ENCODE measurements at regions not wholly inside any gene's neighbourhood (a gene's known extent, or its start where the extent isn't known, plus 50 kb on each side); places are given as distances from the start of the nearest gene placed in this dataset.

GRCh38 chr6:120279466-120280167 lies 930.1 kb upstream of the MAN1A1 start:
- Histone ChIP-seq H3K27ac (ENCODE audit: extremely low read depth, low read depth, low read length) (no peak overlapping the region), H3K4me1 (ENCODE audit: control insufficient read depth, insufficient read depth, low read length) (no peaks in the 10 kb centered on the region), H3K9me3 (ENCODE audit: control insufficient read depth, insufficient read depth, low read depth, low read length) (no peaks in the 10 kb centered on the region), H3K36me3 (ENCODE audit: control insufficient read depth in 2 of 2, insufficient read depth in 1 of 2, low read length in 2 of 2) (no peaks in the 10 kb centered on the region), H3K4me3 (ENCODE audit: low read depth, low read length) (no peak overlapping the region)
- POLR2A ChIA-PET, result no interaction called here
- CTCF ChIA-PET, result no interaction called here
- TF ChIP-seq ZNF768 (tag by site-specific recombination; IDR thresholded peaks at IDR 0.05) (no peak), ZNF48 (tag by site-specific recombination; IDR thresholded peaks at IDR 0.05) (no peak), ZNF132 (tag by site-specific recombination; IDR thresholded peaks at IDR 0.05; ENCODE audit: borderline replicate concordance) (no peak), ZBTB7A (tag by site-specific recombination; IDR thresholded peaks at IDR 0.05; ENCODE audit: low read depth) (no peak), ZNF366 (tag by site-specific recombination; conservative IDR thresholded peaks at IDR 0.05) (no peak), MZF1 (tag by site-specific recombination; IDR thresholded peaks at IDR 0.05; ENCODE audit: borderline replicate concordance) (no peak), ZNF354C (tag by site-specific recombination; IDR thresholded peaks at IDR 0.05; ENCODE audit: borderline replicate concordance, low read depth) (no peak), ZNF341 (tag by site-specific recombination; IDR thresholded peaks at IDR 0.05; ENCODE audit: low read depth) (no peak), ZNF629 (tag by site-specific recombination; IDR thresholded peaks at IDR 0.05) (no peak), RBAK (tag by site-specific recombination; IDR thresholded peaks at IDR 0.05) (no peak), ZNF513 (tag by site-specific recombination; IDR thresholded peaks at IDR 0.05) (no peak), ZNF2 (tag by site-specific recombination; IDR thresholded peaks at IDR 0.05) (no peak), ZNF521 (tag by site-specific recombination; IDR thresholded peaks at IDR 0.05) (no peak), ZBTB10 (tag by site-specific recombination; IDR thresholded peaks at IDR 0.05) (no peak), ZNF837 (tag by site-specific recombination; IDR thresholded peaks at IDR 0.05) (no peak), ZNF423 (tag by site-specific recombination; IDR thresholded peaks at IDR 0.05) (no peak)
- TF ChIP-seq, protein P1, sequence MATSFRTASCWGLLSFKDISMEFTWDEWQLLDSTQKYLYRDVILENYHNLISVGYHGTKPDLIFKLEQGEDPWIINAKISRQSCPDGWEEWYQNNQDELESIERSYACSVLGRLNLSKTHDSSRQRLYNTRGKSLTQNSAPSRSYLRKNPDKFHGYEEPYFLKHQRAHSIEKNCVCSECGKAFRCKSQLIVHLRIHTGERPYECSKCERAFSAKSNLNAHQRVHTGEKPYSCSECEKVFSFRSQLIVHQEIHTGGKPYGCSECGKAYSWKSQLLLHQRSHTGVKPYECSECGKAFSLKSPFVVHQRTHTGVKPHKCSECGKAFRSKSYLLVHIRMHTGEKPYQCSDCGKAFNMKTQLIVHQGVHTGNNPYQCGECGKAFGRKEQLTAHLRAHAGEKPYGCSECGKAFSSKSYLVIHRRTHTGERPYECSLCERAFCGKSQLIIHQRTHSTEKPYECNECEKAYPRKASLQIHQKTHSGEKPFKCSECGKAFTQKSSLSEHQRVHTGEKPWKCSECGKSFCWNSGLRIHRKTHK (tag by site-specific recombination; IDR thresholded peaks at IDR 0.05), result no peak
- TF ChIP-seq, protein P2, sequence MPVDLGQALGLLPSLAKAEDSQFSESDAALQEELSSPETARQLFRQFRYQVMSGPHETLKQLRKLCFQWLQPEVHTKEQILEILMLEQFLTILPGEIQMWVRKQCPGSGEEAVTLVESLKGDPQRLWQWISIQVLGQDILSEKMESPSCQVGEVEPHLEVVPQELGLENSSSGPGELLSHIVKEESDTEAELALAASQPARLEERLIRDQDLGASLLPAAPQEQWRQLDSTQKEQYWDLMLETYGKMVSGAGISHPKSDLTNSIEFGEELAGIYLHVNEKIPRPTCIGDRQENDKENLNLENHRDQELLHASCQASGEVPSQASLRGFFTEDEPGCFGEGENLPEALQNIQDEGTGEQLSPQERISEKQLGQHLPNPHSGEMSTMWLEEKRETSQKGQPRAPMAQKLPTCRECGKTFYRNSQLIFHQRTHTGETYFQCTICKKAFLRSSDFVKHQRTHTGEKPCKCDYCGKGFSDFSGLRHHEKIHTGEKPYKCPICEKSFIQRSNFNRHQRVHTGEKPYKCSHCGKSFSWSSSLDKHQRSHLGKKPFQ (tag by site-specific recombination; IDR thresholded peaks at IDR 0.05), result no peak

All from HEK293 (cell line).